ENCODE measurements at regions not wholly inside any gene's neighbourhood (a gene's known extent, or its start where the extent isn't known, plus 50 kb on each side); places are given as distances from the start of the nearest gene placed in this dataset.

GRCh38 chr4:126993351-126993750, 639.4 kb upstream of the INTU start:
- TF ChIP-seq CTCF (IDR thresholded peaks at IDR 0.05): no peak
- no peak for TF ChIP-seq POLR2A (IDR thresholded peaks at IDR 0.05)
- TF ChIP-seq POLR2AphosphoS5 (IDR thresholded peaks at IDR 0.05): no peak
